Stimulated activated CD4-positive, alpha-beta T cell treated with anti-CD3 and anti-CD28 coated beads, Interleukin-1b, Interleukin-23, amount 100 ng/mL, for 48 hours (primary cell): ENCODE measurements at regions not wholly inside any gene's neighbourhood (a gene's known extent, or its start where the extent isn't known, plus 50 kb on each side); places are given as distances from the start of the nearest gene placed in this dataset.
A peak's percentile ranks its signal among the peaks of the same experiment; 100 is the strongest.

ENCODE experiments used
- DNase-seq: peaks from one replicate; pipeline ENCODE4 v3.0.0-alpha.2; 2020

- no peak for DNase-seq
Measured at GRCh38 chr2:9772999-9773902, 70.0 kb upstream of the TAF1B start.

- DNase-seq = no peak
Measured at GRCh38 chr2:9773903-9774239, 69.4 kb upstream of the TAF1B start.

- no peak for DNase-seq
Measured at GRCh38 chr2:9774266-9774665, 69.0 kb upstream of the TAF1B start.

GRCh38 chr2:9775351-9775750 is 67.9 kb upstream of the TAF1B start:
- DNase-seq = no peak

GRCh38 chr2:9775999-9776712 is 67.1 kb upstream of the TAF1B start:
- DNase-seq = no peak

GRCh38 chr2:9777081-9777480 is 66.2 kb upstream of the TAF1B start:
- DNase-seq = no peak

GRCh38 chr2:9778012-9778411 is 65.3 kb upstream of the TAF1B start:
- DNase-seq = peak; percentile 34

GRCh38 chr2:9778471-9779316 is 64.6 kb upstream of the TAF1B start:
- no peak for DNase-seq

- DNase-seq = peak; percentile 37
Measured at GRCh38 chr2:9779596-9780264, 63.5 kb upstream of the TAF1B start.

GRCh38 chr2:9780368-9781130 is 62.7 kb upstream of the TAF1B start:
- peak; percentile 38 for DNase-seq

GRCh38 chr2:9781252-9781651 is 62.0 kb upstream of the TAF1B start:
- DNase-seq = no peak

GRCh38 chr2:9782197-9782719 is 61.0 kb upstream of the TAF1B start:
- DNase-seq = peak; percentile 86

- DNase-seq = no peak
Measured at GRCh38 chr2:9789371-9789770, 53.9 kb upstream of the TAF1B start.

GRCh38 chr2:9790702-9791225 is 52.5 kb upstream of the TAF1B start:
- DNase-seq = no peak

GRCh38 chr2:9791711-9792110 is 51.6 kb upstream of the TAF1B start:
- DNase-seq = no peak

GRCh38 chr2:9793156-9793917 is 49.9 kb upstream of the TAF1B start:
- DNase-seq = no peak
